Activated CD4-positive, alpha-beta T cell treated with anti-CD3 and anti-CD28 coated beads, Interleukin-2, amount 50 U/mL, for 1 hour (primary cell): ENCODE measurements at regions not wholly inside any gene's neighbourhood (a gene's known extent, or its start where the extent isn't known, plus 50 kb on each side); places are given as distances from the start of the nearest gene placed in this dataset.
"Not testable (repeated sequence)": the region's sequence is repeated elsewhere in the genome, so short reads cannot be mapped to it uniquely, and the experiment has no call there.

Source experiments
- DNase-seq: peaks from one replicate; pipeline ENCODE4 v3.0.0-alpha.2; 2020

GRCh38 chr22:49354516-49355210 is 473.0 kb downstream of the BRD1 start:
- DNase-seq: no peak

- DNase-seq: no peak
Measured at GRCh38 chr22:49353235-49353634, 474.4 kb downstream of the BRD1 start.

GRCh38 chr22:49352361-49353169 is 475.1 kb downstream of the BRD1 start:
- DNase-seq: no peak

GRCh38 chr22:49351761-49352227 is 475.9 kb downstream of the BRD1 start:
- DNase-seq: no peak

GRCh38 chr22:49350441-49351121 is 477.1 kb downstream of the BRD1 start:
- no peak for DNase-seq

GRCh38 chr22:49349841-49350381 is 477.8 kb downstream of the BRD1 start:
- DNase-seq: no peak

DNA sequence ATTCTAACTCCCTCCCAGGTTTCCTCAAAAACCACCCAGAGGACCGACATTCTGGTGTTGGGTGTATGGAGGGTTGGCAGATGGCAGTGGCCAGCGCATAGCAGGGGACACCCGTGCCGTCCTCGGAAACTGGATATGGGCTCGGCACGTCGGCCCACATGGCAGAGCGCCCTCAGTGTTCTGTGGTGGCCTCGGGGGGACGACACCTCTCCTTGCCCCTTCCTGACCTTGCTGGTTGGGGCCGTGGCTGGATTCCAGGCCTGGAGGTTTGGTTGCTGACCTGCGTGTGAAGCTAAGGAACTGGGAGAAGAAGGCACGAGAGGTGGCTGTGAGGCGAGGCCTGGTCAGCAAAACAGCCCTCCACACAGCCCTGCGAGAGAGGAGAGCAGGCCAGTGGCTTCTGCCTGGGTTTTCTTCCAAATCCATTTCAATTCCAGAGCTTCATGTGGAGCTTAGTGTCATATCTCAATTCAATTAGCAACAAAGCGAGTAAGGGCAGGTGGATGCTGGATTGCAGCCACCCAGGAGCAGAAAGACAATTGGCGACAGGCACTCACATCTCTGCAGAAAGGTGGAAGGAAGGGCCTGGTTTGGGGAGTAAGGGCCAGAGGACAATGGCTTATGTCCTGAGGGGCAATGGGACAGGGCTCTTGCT is 478.4 kb downstream of the BRD1 start:
- no peak for DNase-seq

GRCh38 chr22:49348631-49349030 is 479.0 kb downstream of the BRD1 start:
- no peak for DNase-seq

- DNase-seq: no peak
Measured at GRCh38 chr22:49347376-49347775, 480.3 kb downstream of the BRD1 start.

DNA sequence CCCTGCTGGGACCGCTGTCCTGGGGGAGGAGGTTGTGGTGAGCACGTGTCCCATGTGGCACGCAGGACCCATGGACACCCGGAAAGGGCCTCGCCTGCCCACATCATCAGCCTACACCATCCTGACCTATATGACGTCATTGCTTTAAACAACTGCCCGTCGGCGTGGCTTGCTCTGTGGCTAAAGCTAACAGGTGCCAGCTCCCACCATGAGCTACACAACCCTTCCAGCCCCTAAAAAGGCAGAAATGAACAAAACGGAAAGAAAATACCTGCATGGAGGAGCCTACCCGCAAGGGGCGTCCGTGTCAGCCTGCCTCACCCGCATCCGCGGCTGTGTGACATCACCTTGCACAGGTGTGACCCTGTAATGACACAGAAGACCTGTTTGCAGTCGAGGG is 481.8 kb downstream of the BRD1 start:
- DNase-seq: no peak

DNA sequence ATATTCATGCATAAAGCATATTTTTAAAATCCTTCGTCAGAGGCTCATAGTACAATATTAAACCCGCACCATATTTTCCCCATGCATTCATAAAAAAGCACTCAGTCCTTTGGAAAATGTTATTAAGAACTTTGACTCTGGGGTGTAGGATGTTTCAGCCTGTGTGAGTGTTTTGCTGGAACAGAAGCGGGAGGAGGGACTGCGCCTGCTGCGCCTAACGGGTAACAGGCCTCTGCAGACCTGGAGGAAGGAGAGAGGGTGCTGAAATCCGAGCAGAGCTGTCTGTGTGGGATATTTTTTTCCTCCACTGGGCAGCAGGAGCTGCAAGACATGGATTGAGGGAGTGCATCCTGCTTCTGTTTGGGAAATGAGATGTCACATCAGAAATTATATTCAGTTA is 483.0 kb downstream of the BRD1 start:
- DNase-seq: no peak

GRCh38 chr22:49344161-49344560 is 483.5 kb downstream of the BRD1 start:
- DNase-seq: no peak

DNA sequence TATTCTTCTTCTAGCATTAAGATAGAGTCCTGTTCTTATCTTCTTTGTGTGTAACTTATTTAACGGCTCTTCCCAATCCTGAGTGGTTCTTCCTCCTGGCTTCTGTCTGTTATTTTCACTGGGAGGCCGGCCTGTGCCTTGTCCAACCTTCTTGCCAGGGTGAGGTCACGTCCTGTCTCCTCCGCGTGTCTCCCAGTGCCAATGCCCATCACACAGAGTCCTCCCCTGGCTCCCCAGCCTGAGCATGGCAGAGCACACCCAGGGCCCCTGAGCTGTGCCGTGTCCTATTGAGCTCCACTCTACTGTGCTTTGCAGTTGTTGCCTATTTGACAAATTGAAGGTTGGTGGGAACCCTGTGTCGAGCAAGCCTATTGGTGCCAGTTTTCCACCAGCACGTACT is 487.3 kb downstream of the BRD1 start:
- no peak for DNase-seq

DNA sequence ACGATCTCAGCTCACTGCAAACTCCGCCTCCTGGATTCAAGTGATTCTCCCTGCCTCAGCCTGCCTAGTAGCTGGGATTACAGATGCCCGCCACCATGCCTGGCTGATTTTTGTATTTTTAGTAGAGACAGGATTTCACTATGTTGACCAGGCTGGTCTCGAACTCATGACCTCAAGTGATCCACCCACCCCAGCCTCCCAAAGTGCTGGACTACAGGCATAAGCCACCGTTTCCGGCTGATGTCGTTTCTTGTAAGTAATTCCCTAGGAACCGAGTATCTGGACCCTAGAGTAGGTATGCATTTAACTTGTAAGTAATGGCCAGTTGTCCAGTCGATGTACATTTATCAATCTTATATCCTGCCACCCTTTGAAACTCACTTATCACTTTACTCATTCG is 491.2 kb downstream of the BRD1 start:
- DNase-seq: not testable (repeated sequence)

DNA sequence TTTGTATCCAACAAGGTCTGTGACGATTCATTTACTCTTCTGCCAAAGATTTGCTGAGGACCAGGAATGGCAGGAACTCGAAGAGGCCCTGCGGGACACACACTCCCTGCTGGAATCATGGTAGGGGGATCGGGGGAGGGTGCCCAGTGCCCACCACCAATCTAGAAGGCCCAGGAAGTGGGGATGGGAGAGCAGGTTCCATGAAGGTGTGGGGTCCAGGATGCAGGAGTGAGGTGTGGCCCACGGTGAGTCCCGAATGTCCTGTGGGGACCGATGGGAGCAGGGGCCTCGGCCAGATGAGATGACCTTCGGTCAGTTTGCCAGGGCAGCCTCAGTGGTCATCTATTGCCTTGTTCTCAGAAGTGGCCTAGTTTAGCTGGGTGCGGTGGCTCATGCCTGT is 492.7 kb downstream of the BRD1 start:
- DNase-seq: no peak

- no peak for DNase-seq
Measured at GRCh38 chr22:49334449-49334789, 493.3 kb downstream of the BRD1 start.

- DNase-seq: no peak
Measured at GRCh38 chr22:49333206-49333605, 494.5 kb downstream of the BRD1 start.

DNA sequence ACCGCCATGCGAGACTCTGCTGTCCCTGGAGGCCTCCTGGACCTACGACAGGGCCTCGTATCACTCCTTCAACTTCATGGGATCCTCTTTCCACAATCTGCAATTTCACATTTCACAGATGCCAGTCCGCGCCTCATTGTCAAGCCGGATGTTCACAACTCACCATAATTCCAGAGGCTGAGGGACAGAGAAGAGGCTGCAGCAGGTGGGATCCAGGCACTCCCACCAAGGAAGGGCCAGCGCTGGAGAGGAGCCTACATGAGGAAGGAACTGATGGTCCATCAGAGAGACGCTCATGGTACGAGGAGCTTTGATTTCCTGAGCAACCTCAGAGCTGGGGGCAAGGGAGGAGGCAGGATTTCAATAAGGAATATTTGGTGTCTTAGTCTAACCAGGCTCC is 495.0 kb downstream of the BRD1 start:
- no peak for DNase-seq

- no peak for DNase-seq
Measured at GRCh38 chr22:49331878-49332277, 495.8 kb downstream of the BRD1 start.

GRCh38 chr22:49331223-49331815 is 496.4 kb downstream of the BRD1 start:
- no peak for DNase-seq

DNA sequence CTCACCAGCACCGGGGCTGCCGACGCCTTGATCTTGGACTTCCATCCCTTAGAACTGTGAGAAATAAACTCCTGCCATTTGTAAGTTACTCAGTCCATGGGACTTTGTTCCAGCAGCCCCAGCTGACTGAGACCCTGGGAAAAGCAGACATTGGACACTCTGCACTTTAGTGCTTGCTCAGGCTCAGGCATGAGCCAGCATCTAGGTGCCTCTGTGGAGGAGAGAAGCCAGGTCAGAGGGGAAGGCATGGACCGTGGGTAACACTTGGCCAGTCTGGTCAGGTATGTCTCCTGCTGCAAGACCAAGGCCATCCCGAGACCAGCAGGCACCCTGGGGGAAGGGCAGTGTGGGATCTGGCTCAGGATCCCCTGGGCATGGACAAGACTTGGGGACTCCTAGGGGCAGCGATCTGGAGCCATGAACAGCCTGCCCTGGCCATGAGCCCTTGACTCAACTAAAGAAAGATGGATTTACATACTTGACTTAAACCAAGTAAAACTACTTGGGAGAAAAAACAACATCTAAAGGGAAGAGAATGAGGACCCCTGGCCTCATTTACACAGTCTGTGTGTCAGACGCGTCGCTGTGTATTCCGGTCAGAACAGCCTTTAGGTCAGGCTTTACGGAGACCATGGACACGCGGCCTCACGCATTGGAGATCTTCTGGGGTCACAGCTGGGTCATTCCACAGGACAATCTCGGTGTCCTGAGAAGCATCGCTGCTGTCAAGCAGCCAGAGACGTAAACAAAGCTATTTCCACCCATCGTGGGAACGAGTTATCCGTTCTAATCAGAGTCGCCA is 497.1 kb downstream of the BRD1 start:
- DNase-seq: no peak

DNA sequence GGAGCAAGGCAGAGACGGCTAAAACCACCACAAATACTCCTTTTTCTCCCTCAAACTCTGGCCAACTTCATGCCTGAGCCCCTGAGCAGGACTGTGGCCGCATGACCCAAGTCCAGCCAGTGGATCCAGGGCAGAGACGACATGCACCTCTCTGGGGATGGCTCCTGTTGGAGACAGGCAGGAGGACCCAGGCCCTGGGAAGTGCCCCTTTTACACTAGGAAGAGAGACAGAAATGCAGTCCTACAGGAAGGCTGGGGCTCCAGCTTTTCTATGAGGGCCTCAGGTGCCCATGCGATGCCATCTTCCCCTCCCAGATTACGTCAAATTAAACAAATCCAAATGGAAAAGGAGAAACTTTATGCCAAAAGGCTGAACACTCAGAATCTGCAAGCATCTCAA is 498.0 kb downstream of the BRD1 start:
- DNase-seq: no peak
